A673 (cell line): ENCODE measurements at regions not wholly inside any gene's neighbourhood (a gene's known extent, or its start where the extent isn't known, plus 50 kb on each side); places are given as distances from the start of the nearest gene placed in this dataset.
A peak's percentile ranks its signal among the peaks of the same experiment; 100 is the strongest.

Experiments
- BruUV-seq: library from RNA; stranded (reverse); fragments of 400-500 nt; replicated peaks from 2 replicates; lab custom pipeline; 2021; lab: Mats Ljungman, UMichigan
- CTCF ChIA-PET: fragments of 300-600 bp; sonication (Branson Sonifier 250); formaldehyde crosslinking; loops from one replicate; lab custom pipeline; 2022; ENCODE audit warnings: antibody characterized with exemption; lab: Charles Lee
- POLR2A ChIA-PET: fragments of 300-600 bp; sonication (Branson Sonifier 250); formaldehyde crosslinking; loops from one replicate; lab custom pipeline; 2022; ENCODE audit warnings: antibody characterized with exemption; ENCODE audit not compliant: low non-redundant PET; lab: Charles Lee
- DNase-seq: peaks from one replicate; pipeline ENCODE4 v3.0.0-alpha.2; 2015; ENCODE audit warnings: low spot score
- H3K27ac ChIP-seq: fragments of 200-600 bp; sonication (generic); 2 replicates; pipeline ENCODE4 v1.5.1; 2016; ENCODE audit warnings: mixed run types, low read depth, mild to moderate bottlenecking, mixed read lengths, antibody characterized with exemption, low read length; ENCODE audit not compliant: poor library complexity, severe bottlenecking
- H3K27me3 ChIP-seq: fragments of 200-600 bp; sonication (generic); replicated peaks from 2 replicates; pipeline ENCODE4 v1.6.1; 2017; ENCODE audit warnings: mixed run types, low read depth, mild to moderate bottlenecking, mixed read lengths, antibody characterized with exemption, low read length; ENCODE audit not compliant: insufficient read depth, poor library complexity
- H3K36me3 ChIP-seq: fragments of 200-600 bp; sonication (generic); 2 replicates; pipeline ENCODE4 v1.6.1; 2016; ENCODE audit warnings: mixed run types, mild to moderate bottlenecking, mixed read lengths, antibody characterized with exemption, low read length; ENCODE audit not compliant: insufficient read depth, poor library complexity, severe bottlenecking
- H3K4me1 ChIP-seq: fragments of 200-600 bp; sonication (generic); 2 replicates; pipeline ENCODE4 v1.6.1; 2017; ENCODE audit warnings: mixed run types, mild to moderate bottlenecking, mixed read lengths, antibody characterized with exemption, low read length; ENCODE audit not compliant: insufficient read depth, poor library complexity, severe bottlenecking
- H3K4me3 ChIP-seq: fragments of 200-600 bp; sonication (generic); 2 replicates; pipeline ENCODE4 v1.5.1; 2016; ENCODE audit warnings: low read depth, mixed run types, mild to moderate bottlenecking, mixed read lengths, low read length; ENCODE audit not compliant: poor library complexity, severe bottlenecking
- H3K9me3 ChIP-seq: fragments of 200-600 bp; sonication (generic); 2 replicates; pipeline ENCODE4 v1.6.1; 2016; ENCODE audit warnings: mixed run types, low read depth, mild to moderate bottlenecking, mixed read lengths, antibody characterized with exemption, low read length; ENCODE audit not compliant: poor library complexity, severe bottlenecking
- EZH2 ChIP-seq: fragments of 200-600 bp; sonication (generic); IDR thresholded peaks from 2 replicates; pipeline ENCODE4 v1.6.1; 2017; ENCODE audit warnings: borderline replicate concordance, low read depth, mild to moderate bottlenecking, mixed read lengths, antibody characterized with exemption, low read length; ENCODE audit not compliant: poor library complexity, severe bottlenecking
- intact Hi-C: fragments of 100-400 bp; cut with micrococcal nuclease; formaldehyde crosslinking; loops from one replicate; pipeline ENCODE4 v1.10.0; 2022; ENCODE audit not compliant: unreplicated experiment
- TF ChIP-seq, protein P1 (sequence below): fragments of 300-800, 200-600 bp; sonication (generic); conservative IDR thresholded peaks from 2 replicates; pipeline ENCODE4 v1.5.1; 2017; ENCODE audit warnings: low read depth, mild to moderate bottlenecking, antibody characterized with exemption, low read length, moderate library complexity, mixed read lengths

- H3K4me3 ChIP-seq = no peak overlapping the region
- DNase-seq = peak; percentile 54
- TF ChIP-seq, protein P1, sequence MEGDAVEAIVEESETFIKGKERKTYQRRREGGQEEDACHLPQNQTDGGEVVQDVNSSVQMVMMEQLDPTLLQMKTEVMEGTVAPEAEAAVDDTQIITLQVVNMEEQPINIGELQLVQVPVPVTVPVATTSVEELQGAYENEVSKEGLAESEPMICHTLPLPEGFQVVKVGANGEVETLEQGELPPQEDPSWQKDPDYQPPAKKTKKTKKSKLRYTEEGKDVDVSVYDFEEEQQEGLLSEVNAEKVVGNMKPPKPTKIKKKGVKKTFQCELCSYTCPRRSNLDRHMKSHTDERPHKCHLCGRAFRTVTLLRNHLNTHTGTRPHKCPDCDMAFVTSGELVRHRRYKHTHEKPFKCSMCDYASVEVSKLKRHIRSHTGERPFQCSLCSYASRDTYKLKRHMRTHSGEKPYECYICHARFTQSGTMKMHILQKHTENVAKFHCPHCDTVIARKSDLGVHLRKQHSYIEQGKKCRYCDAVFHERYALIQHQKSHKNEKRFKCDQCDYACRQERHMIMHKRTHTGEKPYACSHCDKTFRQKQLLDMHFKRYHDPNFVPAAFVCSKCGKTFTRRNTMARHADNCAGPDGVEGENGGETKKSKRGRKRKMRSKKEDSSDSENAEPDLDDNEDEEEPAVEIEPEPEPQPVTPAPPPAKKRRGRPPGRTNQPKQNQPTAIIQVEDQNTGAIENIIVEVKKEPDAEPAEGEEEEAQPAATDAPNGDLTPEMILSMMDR = no peak
- TF ChIP-seq EZH2 = no peak
- ChIA-PET CTCF (no interaction called here), POLR2A (no interaction called here)
- H3K9me3 ChIP-seq = no peaks in the 10 kb centered on the region
- BruUV-seq = no TSS peak
- H3K27ac ChIP-seq = no peak overlapping the region
- H3K4me1 ChIP-seq = peaks cover 14% of the 10 kb centered on the region
- no peaks in the 10 kb centered on the region for H3K27me3 ChIP-seq
- intact Hi-C loops = no loop called here
- H3K36me3 ChIP-seq = no peaks in the 10 kb centered on the region
Observed at GRCh38 chr4:145279122-145279960, 99.0 kb upstream of the OTUD4 start.

DNA sequence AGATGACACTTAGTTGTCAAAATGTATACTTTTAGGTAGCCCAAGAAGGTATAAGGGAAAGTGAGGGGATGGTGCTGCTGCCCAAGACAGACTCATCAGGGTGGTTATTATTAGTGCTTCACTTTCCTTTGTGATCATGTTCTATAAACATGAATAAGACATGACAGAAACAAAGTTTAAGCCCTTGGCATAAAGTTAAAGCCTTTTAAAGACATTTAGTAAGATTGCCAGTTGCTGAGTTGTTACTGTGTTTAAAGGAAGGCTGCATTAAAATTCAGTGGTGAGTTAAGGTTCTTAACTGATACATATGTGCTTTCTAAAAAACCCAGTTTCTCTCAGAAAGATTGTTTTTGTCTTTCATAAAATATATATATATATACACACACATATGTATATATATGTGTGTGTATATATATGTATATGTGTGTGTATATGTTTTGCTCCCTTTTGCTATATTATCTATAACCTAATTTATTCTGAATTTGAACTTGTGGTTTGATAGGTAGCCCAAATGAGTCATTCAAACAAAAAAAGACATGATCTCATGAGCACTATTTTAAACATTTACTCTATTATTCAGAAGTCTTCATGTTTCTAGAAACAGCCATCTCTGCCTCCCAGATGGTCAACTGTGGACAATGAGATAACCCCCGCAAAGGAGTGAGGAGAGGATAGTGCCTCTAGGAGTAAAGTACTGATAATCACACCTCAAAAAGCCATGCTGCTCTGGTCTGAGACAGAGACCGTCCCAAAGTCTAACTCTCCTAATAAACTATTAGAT lies 98.1 kb upstream of the OTUD4 start:
- BruUV-seq = no TSS peak
- no peak overlapping the region for H3K4me3 ChIP-seq
- intact Hi-C loops = no loop called here

GRCh38 chr4:145277011-145277410 lies 96.6 kb upstream of the OTUD4 start:
- intact Hi-C loops = no loop called here
- ChIA-PET CTCF (no interaction called here), POLR2A (no interaction called here)
- Histone ChIP-seq H3K4me1 (peaks cover 14% of the 10 kb centered on the region), H3K27ac (no peak overlapping the region), H3K9me3 (no peaks in the 10 kb centered on the region), H3K4me3 (no peak overlapping the region), H3K27me3 (no peaks in the 10 kb centered on the region), H3K36me3 (no peaks in the 10 kb centered on the region)
- BruUV-seq = no TSS peak
- TF ChIP-seq, protein P1 = no peak
- TF ChIP-seq EZH2 = no peak
- DNase-seq = no peak

More for the DNA sequence above, 98.1 kb upstream of the OTUD4 start:
- DNase-seq = no peak
- CTCF ChIA-PET = no interaction called here
- Histone ChIP-seq H3K27me3 (no peaks in the 10 kb centered on the region), H3K4me1 (peaks cover 14% of the 10 kb centered on the region), H3K9me3 (no peaks in the 10 kb centered on the region), H3K36me3 (no peaks in the 10 kb centered on the region), H3K27ac (no peak overlapping the region)
- TF ChIP-seq, protein P1 = no peak
- no peak for TF ChIP-seq EZH2
- POLR2A ChIA-PET = no interaction called here
